CD14-positive monocyte (primary cell): ENCODE measurements at regions not wholly inside any gene's neighbourhood (a gene's known extent, or its start where the extent isn't known, plus 50 kb on each side); places are given as distances from the start of the nearest gene placed in this dataset.
A peak's percentile ranks its signal among the peaks of the same experiment; 100 is the strongest.

ENCODE experiments used
- DNase-seq, 3 donors: peaks; one replicate each; pipeline ENCODE4 v3.0.0-alpha.2; 2011 to 2022
- H2AFZ ChIP-seq: 2 replicates; pipeline ENCODE4 v1.6.0; 2012; ENCODE audit warnings: mild to moderate bottlenecking, low read depth, low read length, inconsistent platforms; ENCODE audit not compliant: insufficient read depth, poor library complexity, severe bottlenecking
- H3K27ac ChIP-seq, 2 donors: 1 replicate in 1 of 2; 2 replicates in 1 of 2; pipeline ENCODE4 v1.5.1; 2012 to 2013; ENCODE audit warnings: low read length in 2 of 2, control low read depth in 1 of 2, inconsistent platforms in 1 of 2, low read depth in 1 of 2, mild to moderate bottlenecking in 1 of 2
- H3K27me3 ChIP-seq, 2 donors: one replicate each; pipeline versions ENCODE4 v1.6.0 to v1.6.1; 2011 to 2013; ENCODE audit warnings: low read length in 2 of 2; ENCODE audit not compliant: control insufficient read depth in 2 of 2, insufficient read depth in 2 of 2
- H3K36me3 ChIP-seq, 2 donors: replicated peaks in 1 of 2; 1 replicate in 1 of 2; 2 replicates in 1 of 2; pipeline versions ENCODE4 v1.5.1 to v1.6.1; 2012 to 2013; ENCODE audit warnings: low read length in 2 of 2, control low read depth in 1 of 2, inconsistent platforms in 1 of 2, mild to moderate bottlenecking in 1 of 2; ENCODE audit not compliant: insufficient read depth in 2 of 2, control insufficient read depth in 1 of 2
- H3K4me1 ChIP-seq, 2 donors: 1 replicate in 1 of 2; 2 replicates in 1 of 2; pipeline versions ENCODE4 v1.5.1 to v1.6.1; 2012 to 2013; ENCODE audit warnings: low read length in 2 of 2, control low read depth in 1 of 2, inconsistent platforms in 1 of 2, mild to moderate bottlenecking in 1 of 2, moderate library complexity in 1 of 2; ENCODE audit not compliant: insufficient read depth in 2 of 2, control insufficient read depth in 1 of 2
- H3K4me2 ChIP-seq: replicated peaks from 2 replicates; pipeline ENCODE3; 2012; ENCODE audit warnings: low read length, moderate library complexity, mild to moderate bottlenecking; ENCODE audit not compliant: poor library complexity, severe bottlenecking; ENCODE audit errors: extremely low read depth
- H3K4me3 ChIP-seq, 3 experiments: fragments of 200-600 bp in 1 of 3; sonication (generic) in 1 of 3; replicated peaks in 1 of 3; 1 replicate in 2 of 3; 2 replicates in 1 of 3; pipeline ENCODE4 v1.5.1; 2011 to 2013; ENCODE audit warnings: low read length in 3 of 3, mild to moderate bottlenecking in 3 of 3, control low read depth in 2 of 3, low read depth in 2 of 3, inconsistent platforms in 1 of 3, moderate library complexity in 1 of 3
- H3K79me2 ChIP-seq: 2 replicates; pipeline ENCODE4 v1.6.0; 2012; ENCODE audit warnings: mild to moderate bottlenecking, control low read depth, inconsistent platforms, low read length, moderate library complexity; ENCODE audit not compliant: insufficient read depth
- H3K9ac ChIP-seq: 2 replicates; pipeline ENCODE4 v1.6.0; 2017; ENCODE audit warnings: low read length, mild to moderate bottlenecking; ENCODE audit not compliant: insufficient read depth, poor library complexity, severe bottlenecking
- H3K9me3 ChIP-seq, 2 donors: replicated peaks in 1 of 2; 1 replicate in 1 of 2; 2 replicates in 1 of 2; pipeline versions ENCODE4 v1.5.1 to v1.6.1; 2012 to 2013; ENCODE audit warnings: low read length in 2 of 2, control low read depth in 1 of 2; ENCODE audit not compliant: control insufficient read depth in 1 of 2, insufficient read depth in 1 of 2
- H4K20me1 ChIP-seq: 2 replicates; pipeline ENCODE4 v1.6.0; 2012; ENCODE audit warnings: mild to moderate bottlenecking, low read length, control low read depth, moderate library complexity; ENCODE audit not compliant: insufficient read depth
- H3K27ac Mint-ChIP-seq, 7 donors: one replicate each; pipeline ENCODE4 v1.8.0; 2020; ENCODE audit warnings: mild to moderate bottlenecking in 7 of 7, mixed read lengths in 7 of 7, moderate library complexity in 6 of 7, inconsistent platforms in 2 of 7
- H3K27me3 Mint-ChIP-seq, 3 donors: one replicate each; pipeline ENCODE4 v1.8.0; 2021 to 2022; ENCODE audit warnings: low read depth in 3 of 3, mild to moderate bottlenecking in 3 of 3, mixed read lengths in 3 of 3, moderate library complexity in 3 of 3, inconsistent platforms in 1 of 3
- H3K36me3 Mint-ChIP-seq, 2 donors: one replicate each; pipeline ENCODE4 v1.8.0; 2020; ENCODE audit warnings: mixed read lengths in 2 of 2, inconsistent platforms in 1 of 2, mild to moderate bottlenecking in 1 of 2
- H3K4me1 Mint-ChIP-seq: one replicate; pipeline ENCODE4 v1.8.0; 2020; ENCODE audit warnings: mild to moderate bottlenecking, mixed read lengths
- H3K4me3 Mint-ChIP-seq, 2 donors: one replicate each; pipeline ENCODE4 v1.8.0; 2020; ENCODE audit warnings: mild to moderate bottlenecking in 2 of 2, mixed read lengths in 2 of 2, moderate library complexity in 1 of 2
- H3K9me3 Mint-ChIP-seq, 7 donors: one replicate each; pipeline ENCODE4 v1.8.0; 2020 to 2022; ENCODE audit warnings: mixed read lengths in 7 of 7, mild to moderate bottlenecking in 6 of 7, moderate library complexity in 6 of 7, inconsistent platforms in 2 of 7
- CTCF ChIP-seq: fragments of 200-600 bp; IDR thresholded peaks from one replicate; pipeline ENCODE4 v1.8.0; 2022; ENCODE audit warnings: antibody characterized with exemption, mild to moderate bottlenecking
- WGBS: methylation state at CpG from one replicate; pipeline ENCODE4 v1.1.5; 2013; ENCODE audit warnings: missing lambda C conversion rate; ENCODE audit not compliant: insufficient coverage; 5-methylcytosine and 5-hydroxymethylcytosine counted together
- intact Hi-C, 2 donors: fragments of 100-400 bp; cut with micrococcal nuclease; formaldehyde crosslinking; loops; one replicate each; pipeline versions ENCODE4 v1.15.0 to v1.15.1; 2023

GRCh38 chr17:77863814-77864161, 94.7 kb upstream of the TNRC6C start:
- peak; percentile 36 to 56 (median 49) for DNase-seq
- peak overlapping the region; percentile 21 for H2AFZ ChIP-seq
- WGBS: 33% methylated on average over 11 of the region's 12 CpGs
- H3K9me3 Mint-ChIP-seq: peaks cover 0 to 5% (median 0%) of the 10 kb centered on the region in 7 donors
- H3K27ac ChIP-seq: no peak overlapping the region
- H3K4me3 ChIP-seq: peak overlapping the region in 1 of 3 experiments; percentile 22
- no peaks in the 10 kb centered on the region for H3K36me3 ChIP-seq
- H3K27ac Mint-ChIP-seq: peak overlapping the region in 5 of 7 donors; percentile 35 to 78 (median 50)
- H3K4me3 Mint-ChIP-seq: peak overlapping the region in 1 of 2 donors; percentile 30
- no peaks in the 10 kb centered on the region for H3K79me2 ChIP-seq
- no peaks in the 10 kb centered on the region for H4K20me1 ChIP-seq
- H3K27me3 ChIP-seq: peaks cover 0 to 16% of the 10 kb centered on the region in 2 donors
- TF ChIP-seq CTCF: no peak
- H3K4me1 Mint-ChIP-seq: peaks cover 33% of the 10 kb centered on the region
- no peaks in the 10 kb centered on the region for H3K36me3 Mint-ChIP-seq
- no peaks in the 10 kb centered on the region for H3K9me3 ChIP-seq
- intact Hi-C loops: loop anchor here (5.0 to 10.0 kb wide), 2 partner anchors 34 to 91 kb away; partner anchors contain the start of gene TNRC6C (in 1 of the 2)
- H3K4me1 ChIP-seq: peaks cover 36 to 39% of the 10 kb centered on the region in 2 donors
- peak overlapping the region; percentile 34 for H3K4me2 ChIP-seq
- H3K9ac ChIP-seq: no peak overlapping the region
- H3K27me3 Mint-ChIP-seq: peaks cover 17 to 27% (median 25%) of the 10 kb centered on the region in 3 donors

- H3K4me1 ChIP-seq: peaks cover 43 to 46% of the 10 kb centered on the region in 2 donors
- H3K27ac Mint-ChIP-seq: peak overlapping the region in 3 of 7 donors; percentile 11 to 42 (median 41)
- peaks cover 15 to 29% (median 20%) of the 10 kb centered on the region in 3 donors for H3K27me3 Mint-ChIP-seq
- intact Hi-C loops: loop anchor here (5.0 to 10.0 kb wide), 2 partner anchors 33 to 90 kb away; partner anchors contain the start of gene TNRC6C (in 1 of the 2)
- peak overlapping the region; percentile 21 for H2AFZ ChIP-seq
- H3K9me3 Mint-ChIP-seq: peaks cover 0 to 5% (median 0%) of the 10 kb centered on the region in 7 donors
- peak overlapping the region in 1 of 3 experiments; percentile 22 for H3K4me3 ChIP-seq
- TF ChIP-seq CTCF: no peak
- H3K36me3 ChIP-seq: no peaks in the 10 kb centered on the region
- peak overlapping the region in 1 of 2 donors; percentile 21 for H3K4me3 Mint-ChIP-seq
- H3K9me3 ChIP-seq: no peaks in the 10 kb centered on the region
- no peaks in the 10 kb centered on the region for H3K79me2 ChIP-seq
- DNase-seq: no peak
- H3K36me3 Mint-ChIP-seq: no peaks in the 10 kb centered on the region
- H3K27ac ChIP-seq: no peak overlapping the region
- no peaks in the 10 kb centered on the region for H4K20me1 ChIP-seq
- H3K4me1 Mint-ChIP-seq: peaks cover 40% of the 10 kb centered on the region
- 59% methylated on average over 13 of the region's 21 CpGs for WGBS
- peak overlapping the region; percentile 34 for H3K4me2 ChIP-seq
- H3K27me3 ChIP-seq: peaks cover 0 to 13% of the 10 kb centered on the region in 2 donors
- no peak overlapping the region for H3K9ac ChIP-seq
These were observed 94.0 kb upstream of the TNRC6C start for GRCh38 chr17:77864234-77865111.
